ENCODE measurements at regions not wholly inside any gene's neighbourhood (a gene's known extent, or its start where the extent isn't known, plus 50 kb on each side); places are given as distances from the start of the nearest gene placed in this dataset.

GRCh38 chr2:12857891-12858290 lies 141.2 kb downstream of the TRIB2 start:
- H3K4me1 Mint-ChIP-seq: peaks cover 22% of the 10 kb centered on the region
- DNase-seq (no peak), ATAC-seq (no peak)
- H3K27me3 Mint-ChIP-seq: peaks cover 9% of the 10 kb centered on the region
- CTCF ChIA-PET: no interaction called here
- POLR2A ChIA-PET: no interaction called here
- H3K4me3 Mint-ChIP-seq: no peak overlapping the region
- H3K36me3 Mint-ChIP-seq (ENCODE audit: low read depth): peaks cover 1% of the 10 kb centered on the region
- H3K27ac Mint-ChIP-seq: no peak overlapping the region
- intact Hi-C loops (cut with DNase I, micrococcal nuclease): loop anchor here (5.0 kb wide), 3 partner anchors 136 to 1026 kb away; partner anchors contain the start of gene TRIB2 (in 1 of the 2)
- peaks cover 9% of the 10 kb centered on the region for H3K9me3 Mint-ChIP-seq (ENCODE audit: low read depth)

GRCh38 chr2:12858786-12859185 lies 142.1 kb downstream of the TRIB2 start:
- peaks cover 22% of the 10 kb centered on the region for H3K4me1 Mint-ChIP-seq
- ATAC-seq (no peak), DNase-seq (no peak)
- POLR2A ChIA-PET: no interaction called here
- H3K9me3 Mint-ChIP-seq (ENCODE audit: low read depth): peaks cover 14% of the 10 kb centered on the region
- H3K27ac Mint-ChIP-seq: no peak overlapping the region
- H3K4me3 Mint-ChIP-seq: no peak overlapping the region
- CTCF ChIA-PET: no interaction called here
- peaks cover 8% of the 10 kb centered on the region for H3K27me3 Mint-ChIP-seq
- intact Hi-C loops (cut with DNase I, micrococcal nuclease): loop anchor here (5.0 kb wide), 3 partner anchors 136 to 1026 kb away; partner anchors contain the start of gene TRIB2 (in 1 of the 2)
- peaks cover 5% of the 10 kb centered on the region for H3K36me3 Mint-ChIP-seq (ENCODE audit: low read depth)

- Mint-ChIP-seq H3K9me3 (ENCODE audit: low read depth) (peaks cover 22% of the 10 kb centered on the region), H3K4me1 (peaks cover 18% of the 10 kb centered on the region), H3K27me3 (peaks cover 5% of the 10 kb centered on the region), H3K36me3 (ENCODE audit: low read depth) (peaks cover 7% of the 10 kb centered on the region), H3K4me3 (no peak overlapping the region), H3K27ac (no peak overlapping the region)
- DNase-seq (peak; percentile 10), ATAC-seq (peak; percentile 50)
- intact Hi-C loops (cut with DNase I, micrococcal nuclease): no loop called here
- ChIA-PET CTCF (no interaction called here), POLR2A (no interaction called here)
Observed at GRCh38 chr2:12861344-12861930, 144.7 kb downstream of the TRIB2 start.

GRCh38 chr2:12862541-12862940 lies 145.8 kb downstream of the TRIB2 start:
- Mint-ChIP-seq H3K9me3 (ENCODE audit: low read depth) (peaks cover 22% of the 10 kb centered on the region), H3K36me3 (ENCODE audit: low read depth) (peaks cover 7% of the 10 kb centered on the region), H3K4me3 (no peak overlapping the region), H3K27ac (no peak overlapping the region), H3K4me1 (peaks cover 18% of the 10 kb centered on the region), H3K27me3 (peaks cover 8% of the 10 kb centered on the region)
- ChIA-PET POLR2A (no interaction called here), CTCF (interaction anchor here (0.7 kb wide), 1 partner anchor 121 kb away, joined by 5 read pairs; no protein-coding TSS in a partner anchor)
- intact Hi-C loops (cut with DNase I, micrococcal nuclease): no loop called here
- DNase-seq: no peak
- ATAC-seq: no peak

GRCh38 chr2:12863937-12864336 lies 147.2 kb downstream of the TRIB2 start:
- no peak for DNase-seq
- intact Hi-C loops (cut with DNase I, micrococcal nuclease): no loop called here
- no peak for ATAC-seq
- ChIA-PET POLR2A (no interaction called here), CTCF (no interaction called here)
- no peak overlapping the region for H3K4me3 Mint-ChIP-seq
- peaks cover 11% of the 10 kb centered on the region for H3K27me3 Mint-ChIP-seq
- H3K4me1 Mint-ChIP-seq: peaks cover 18% of the 10 kb centered on the region
- H3K27ac Mint-ChIP-seq: no peak overlapping the region
- H3K9me3 Mint-ChIP-seq (ENCODE audit: low read depth): peaks cover 22% of the 10 kb centered on the region
- H3K36me3 Mint-ChIP-seq (ENCODE audit: low read depth): peaks cover 7% of the 10 kb centered on the region

- Mint-ChIP-seq H3K36me3 (ENCODE audit: low read depth) (peaks cover 6% of the 10 kb centered on the region), H3K4me3 (no peak overlapping the region), H3K27me3 (peaks cover 12% of the 10 kb centered on the region), H3K9me3 (ENCODE audit: low read depth) (peaks cover 13% of the 10 kb centered on the region), H3K27ac (no peak overlapping the region), H3K4me1 (no peaks in the 10 kb centered on the region)
- ATAC-seq (no peak), DNase-seq (no peak)
- CTCF ChIA-PET: interaction anchor here (1.3 kb wide), 1 partner anchor 95 kb away, joined by 3 read pairs; no protein-coding TSS in a partner anchor
- intact Hi-C loops (cut with DNase I, micrococcal nuclease): no loop called here
- POLR2A ChIA-PET: interaction anchor here (0.7 kb wide), 1 partner anchor 683 kb away, joined by 3 read pairs; no protein-coding TSS in a partner anchor
Observed at GRCh38 chr2:12867631-12868287, 151.0 kb downstream of the TRIB2 start.

- no peak overlapping the region for H3K27ac Mint-ChIP-seq
- ATAC-seq (no peak), DNase-seq (no peak)
- H3K36me3 Mint-ChIP-seq (ENCODE audit: low read depth): no peaks in the 10 kb centered on the region
- H3K4me1 Mint-ChIP-seq: no peaks in the 10 kb centered on the region
- intact Hi-C loops (cut with DNase I, micrococcal nuclease): no loop called here
- POLR2A ChIA-PET: no interaction called here
- H3K9me3 Mint-ChIP-seq (ENCODE audit: low read depth): no peaks in the 10 kb centered on the region
- no peak overlapping the region for H3K4me3 Mint-ChIP-seq
- CTCF ChIA-PET: interaction anchor here (1.0 kb wide), 1 partner anchor 60 kb away, joined by 4 read pairs; no protein-coding TSS in a partner anchor
- peaks cover 13% of the 10 kb centered on the region for H3K27me3 Mint-ChIP-seq
Observed at GRCh38 chr2:12870692-12871091, 154.0 kb downstream of the TRIB2 start.

GRCh38 chr2:12871694-12872315 lies 155.1 kb downstream of the TRIB2 start:
- Mint-ChIP-seq H3K4me3 (no peak overlapping the region), H3K9me3 (ENCODE audit: low read depth) (no peaks in the 10 kb centered on the region), H3K27me3 (peaks cover 13% of the 10 kb centered on the region), H3K4me1 (no peaks in the 10 kb centered on the region), H3K27ac (no peak overlapping the region), H3K36me3 (ENCODE audit: low read depth) (no peaks in the 10 kb centered on the region)
- ChIA-PET POLR2A (no interaction called here), CTCF (interaction anchor here (0.7 kb wide), 1 partner anchor 1020 kb away, joined by 3 read pairs; no protein-coding TSS in a partner anchor)
- DNase-seq: no peak
- no peak for ATAC-seq
- intact Hi-C loops (cut with DNase I, micrococcal nuclease): no loop called here

- H3K36me3 Mint-ChIP-seq (ENCODE audit: low read depth): no peaks in the 10 kb centered on the region
- peaks cover 2% of the 10 kb centered on the region for H3K27me3 Mint-ChIP-seq
- no peak overlapping the region for H3K27ac Mint-ChIP-seq
- H3K4me1 Mint-ChIP-seq: no peaks in the 10 kb centered on the region
- DNase-seq (no peak), ATAC-seq (no peak)
- CTCF ChIA-PET: interaction anchor here (1.1 kb wide), 1 partner anchor 9 kb away, joined by 3 read pairs; no protein-coding TSS in a partner anchor
- POLR2A ChIA-PET: no interaction called here
- intact Hi-C loops (cut with DNase I, micrococcal nuclease): no loop called here
- H3K9me3 Mint-ChIP-seq (ENCODE audit: low read depth): no peaks in the 10 kb centered on the region
- no peak overlapping the region for H3K4me3 Mint-ChIP-seq
Observed at GRCh38 chr2:12877761-12878160, 161.0 kb downstream of the TRIB2 start.

GRCh38 chr2:12879649-12880048 lies 162.9 kb downstream of the TRIB2 start:
- no peaks in the 10 kb centered on the region for H3K4me1 Mint-ChIP-seq
- intact Hi-C loops (cut with DNase I, micrococcal nuclease): no loop called here
- H3K36me3 Mint-ChIP-seq (ENCODE audit: low read depth): no peaks in the 10 kb centered on the region
- POLR2A ChIA-PET: no interaction called here
- CTCF ChIA-PET: no interaction called here
- ATAC-seq: no peak
- H3K27me3 Mint-ChIP-seq: no peaks in the 10 kb centered on the region
- no peak overlapping the region for H3K27ac Mint-ChIP-seq
- DNase-seq: no peak
- H3K9me3 Mint-ChIP-seq (ENCODE audit: low read depth): no peaks in the 10 kb centered on the region
- no peak overlapping the region for H3K4me3 Mint-ChIP-seq

GRCh38 chr2:12881952-12882351 lies 165.2 kb downstream of the TRIB2 start:
- no peak for ATAC-seq
- H3K4me1 Mint-ChIP-seq: no peaks in the 10 kb centered on the region
- no peaks in the 10 kb centered on the region for H3K36me3 Mint-ChIP-seq (ENCODE audit: low read depth)
- POLR2A ChIA-PET: no interaction called here
- H3K27ac Mint-ChIP-seq: no peak overlapping the region
- CTCF ChIA-PET: interaction anchor here (0.6 kb wide), 1 partner anchor 114 kb away, joined by 3 read pairs; no protein-coding TSS in a partner anchor
- no peak overlapping the region for H3K4me3 Mint-ChIP-seq
- no peaks in the 10 kb centered on the region for H3K9me3 Mint-ChIP-seq (ENCODE audit: low read depth)
- H3K27me3 Mint-ChIP-seq: no peaks in the 10 kb centered on the region
- DNase-seq: no peak
- intact Hi-C loops (cut with DNase I, micrococcal nuclease): no loop called here

- DNase-seq (no peak), ATAC-seq (no peak)
- Mint-ChIP-seq H3K27me3 (no peaks in the 10 kb centered on the region), H3K36me3 (ENCODE audit: low read depth) (no peaks in the 10 kb centered on the region), H3K4me3 (no peak overlapping the region), H3K9me3 (ENCODE audit: low read depth) (no peaks in the 10 kb centered on the region), H3K4me1 (no peaks in the 10 kb centered on the region), H3K27ac (no peak overlapping the region)
- intact Hi-C loops (cut with DNase I, micrococcal nuclease): no loop called here
- CTCF ChIA-PET: interaction anchor here (0.6 kb wide), 1 partner anchor 113 kb away, joined by 3 read pairs; no protein-coding TSS in a partner anchor
- POLR2A ChIA-PET: no interaction called here
Observed at GRCh38 chr2:12882393-12882792, 165.7 kb downstream of the TRIB2 start.
